Activated naive CD4-positive, alpha-beta T cell treated with anti-CD3 and anti-CD28 coated beads, Interleukin-2, amount 10 ng/mL, durations not matched to agents 7 days and 5 days (primary cell): ENCODE measurements at regions not wholly inside any gene's neighbourhood (a gene's known extent, or its start where the extent isn't known, plus 50 kb on each side); places are given as distances from the start of the nearest gene placed in this dataset.

Experiments
- CTCF ChIA-PET: fragments of 350-600 bp; sonication (Branson Sonifier 250); formaldehyde crosslinking; loops from one replicate; lab custom pipeline; 2021; ENCODE audit warnings: antibody characterized with exemption; lab: Charles Lee
- DNase-seq: peaks from one replicate; pipeline ENCODE4 v3.0.0-alpha.2; 2020
- H3K27ac Mint-ChIP-seq: one replicate; pipeline ENCODE4 v1.8.0; 2021; ENCODE audit warnings: mild to moderate bottlenecking, moderate library complexity, mixed read lengths
- H3K27me3 Mint-ChIP-seq: one replicate; pipeline ENCODE4 v1.8.0; 2021; ENCODE audit warnings: mild to moderate bottlenecking, mixed read lengths
- H3K36me3 Mint-ChIP-seq: one replicate; pipeline ENCODE4 v1.8.0; 2021; ENCODE audit warnings: mixed read lengths
- H3K4me1 Mint-ChIP-seq: one replicate; pipeline ENCODE4 v1.8.0; 2021; ENCODE audit warnings: mixed read lengths
- H3K4me3 Mint-ChIP-seq: one replicate; pipeline ENCODE4 v1.8.0; 2021; ENCODE audit warnings: mild to moderate bottlenecking, moderate library complexity, mixed read lengths
- H3K9me3 Mint-ChIP-seq: one replicate; pipeline ENCODE4 v1.8.0; 2021; ENCODE audit warnings: mixed read lengths

GRCh38 chr11:27184458-27185312 is 144.1 kb downstream of the BBOX1 start:
- Mint-ChIP-seq H3K9me3 (no peaks in the 10 kb centered on the region), H3K4me3 (no peak overlapping the region), H3K36me3 (no peaks in the 10 kb centered on the region), H3K27me3 (peaks cover 8% of the 10 kb centered on the region), H3K4me1 (no peaks in the 10 kb centered on the region), H3K27ac (no peak overlapping the region)
- DNase-seq = no peak
- CTCF ChIA-PET = interaction anchor here (1.1 to 3.9 kb wide), 6 partner anchors 10 to 312 kb away, joined by 3 to 40 read pairs (median 8); no protein-coding TSS in a partner anchor

- no peaks in the 10 kb centered on the region for H3K4me1 Mint-ChIP-seq
- H3K36me3 Mint-ChIP-seq = no peaks in the 10 kb centered on the region
- peaks cover 8% of the 10 kb centered on the region for H3K27me3 Mint-ChIP-seq
- H3K27ac Mint-ChIP-seq = no peak overlapping the region
- no peaks in the 10 kb centered on the region for H3K9me3 Mint-ChIP-seq
- H3K4me3 Mint-ChIP-seq = no peak overlapping the region
- CTCF ChIA-PET = interaction anchor here (0.7 to 2.2 kb wide), 8 partner anchors 11 to 887 kb away, joined by 3 to 40 read pairs (median 4); no protein-coding TSS in a partner anchor
- DNase-seq = peak; percentile 56
Observed at GRCh38 chr11:27183672-27184457, 143.2 kb downstream of the BBOX1 start.

- DNase-seq = no peak
- Mint-ChIP-seq H3K36me3 (no peaks in the 10 kb centered on the region), H3K27me3 (no peaks in the 10 kb centered on the region), H3K4me3 (no peak overlapping the region), H3K27ac (no peak overlapping the region), H3K9me3 (no peaks in the 10 kb centered on the region), H3K4me1 (no peaks in the 10 kb centered on the region)
- CTCF ChIA-PET = no interaction called here
Observed at GRCh38 chr11:27179334-27179733, 138.7 kb downstream of the BBOX1 start.

GRCh38 chr11:27178859-27179258 is 138.2 kb downstream of the BBOX1 start:
- Mint-ChIP-seq H3K4me1 (no peaks in the 10 kb centered on the region), H3K4me3 (no peak overlapping the region), H3K36me3 (no peaks in the 10 kb centered on the region), H3K9me3 (no peaks in the 10 kb centered on the region), H3K27me3 (no peaks in the 10 kb centered on the region), H3K27ac (no peak overlapping the region)
- no peak for DNase-seq
- CTCF ChIA-PET = no interaction called here
